IPS DF 4.7 (cell line): ENCODE measurements at regions not wholly inside any gene's neighbourhood (a gene's known extent, or its start where the extent isn't known, plus 50 kb on each side); places are given as distances from the start of the nearest gene placed in this dataset.

Experiments
- DNase-seq: peaks from one replicate; pipeline ENCODE4 v3.0.0-alpha.2; 2013; ENCODE audit warnings: low spot score; ENCODE audit errors: extremely low read depth

- no peak for DNase-seq
Observed at GRCh38 chr3:168591587-168591986, 495.9 kb upstream of the GOLIM4 start.

GRCh38 chr3:168589376-168589775 is 493.7 kb upstream of the GOLIM4 start:
- DNase-seq = no peak

- no peak for DNase-seq
Observed at GRCh38 chr3:168585544-168585943, 489.8 kb upstream of the GOLIM4 start.

DNA sequence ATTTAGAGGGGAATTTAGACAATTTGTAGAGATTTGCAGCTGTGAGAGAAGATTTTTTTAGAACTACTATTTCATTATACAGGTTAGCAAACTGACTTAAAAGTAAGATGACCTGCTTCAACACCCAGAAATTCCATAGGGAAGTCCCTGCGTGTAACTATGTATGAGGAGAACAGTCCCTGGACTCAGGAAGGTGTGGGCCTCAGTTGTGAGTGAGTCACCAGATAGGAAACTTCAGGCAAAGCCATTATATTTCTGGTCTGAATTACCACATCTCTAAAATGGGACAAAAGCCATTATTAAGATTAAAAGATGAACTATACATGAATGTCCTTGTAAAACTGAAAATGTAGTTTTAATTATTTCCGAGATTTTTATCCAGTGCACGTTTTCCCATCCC is 488.3 kb upstream of the GOLIM4 start:
- DNase-seq = no peak

- no peak for DNase-seq
Observed at GRCh38 chr3:168582503-168582902, 486.8 kb upstream of the GOLIM4 start.

GRCh38 chr3:168581771-168582225 is 486.1 kb upstream of the GOLIM4 start:
- DNase-seq = no peak

DNA sequence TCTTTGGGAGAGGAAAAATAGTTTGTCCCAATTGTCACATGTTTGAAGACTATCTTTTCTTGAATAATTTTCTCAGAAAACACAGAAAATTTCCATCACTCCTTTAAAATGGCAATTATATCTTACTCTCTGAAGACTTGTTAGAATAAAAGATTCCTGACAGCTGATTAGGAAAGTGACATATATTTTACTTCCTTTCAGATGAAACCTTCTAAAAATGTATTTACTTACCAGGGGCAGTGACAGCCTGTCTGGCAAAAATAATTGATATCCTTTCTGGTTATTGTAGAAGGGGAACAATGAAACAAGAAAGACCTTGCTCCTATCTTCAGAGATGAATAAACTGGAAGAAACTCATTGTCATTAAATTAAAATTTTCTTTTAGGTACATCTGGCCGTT is 483.3 kb upstream of the GOLIM4 start:
- no peak for DNase-seq

- DNase-seq = no peak
Observed at GRCh38 chr3:168575750-168576149, 480.0 kb upstream of the GOLIM4 start.

GRCh38 chr3:168574455-168575158 is 478.9 kb upstream of the GOLIM4 start:
- no peak for DNase-seq

GRCh38 chr3:168570404-168571155 is 474.9 kb upstream of the GOLIM4 start:
- DNase-seq = no peak

DNA sequence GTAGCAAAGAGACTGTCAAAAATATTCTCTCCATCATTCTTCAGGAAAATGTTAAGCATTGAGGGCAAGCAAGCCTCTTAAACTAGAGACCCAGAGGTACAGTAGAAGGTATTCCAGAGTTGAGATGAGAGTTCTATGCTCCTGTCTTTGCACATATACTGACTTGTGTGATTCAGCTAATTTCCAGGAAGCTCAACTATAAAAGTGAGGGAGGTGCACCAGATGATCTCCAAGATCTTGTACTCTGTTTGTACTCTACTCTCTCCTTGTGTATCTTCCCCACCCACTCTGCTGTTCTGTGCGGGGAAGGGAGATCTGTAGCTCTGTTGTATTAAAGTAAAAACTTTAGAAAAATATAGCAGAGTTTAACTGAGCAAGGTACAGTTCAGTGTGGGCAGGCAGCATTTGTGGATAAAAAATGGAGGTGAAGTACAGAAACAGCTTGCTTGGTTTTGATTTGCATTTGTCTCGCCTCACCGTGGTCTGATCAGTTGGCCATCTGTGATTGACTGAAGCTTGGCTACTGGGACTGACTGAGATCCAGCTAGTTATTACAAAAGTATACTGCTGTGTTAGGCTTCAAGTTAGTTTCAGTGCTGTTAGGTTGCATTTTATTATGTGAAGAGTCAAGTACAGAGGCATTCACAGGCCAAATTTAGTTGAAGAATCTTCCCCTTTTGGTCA is 463.1 kb upstream of the GOLIM4 start:
- DNase-seq = no peak

- DNase-seq = no peak
Observed at GRCh38 chr3:168552251-168552650, 456.5 kb upstream of the GOLIM4 start.

DNA sequence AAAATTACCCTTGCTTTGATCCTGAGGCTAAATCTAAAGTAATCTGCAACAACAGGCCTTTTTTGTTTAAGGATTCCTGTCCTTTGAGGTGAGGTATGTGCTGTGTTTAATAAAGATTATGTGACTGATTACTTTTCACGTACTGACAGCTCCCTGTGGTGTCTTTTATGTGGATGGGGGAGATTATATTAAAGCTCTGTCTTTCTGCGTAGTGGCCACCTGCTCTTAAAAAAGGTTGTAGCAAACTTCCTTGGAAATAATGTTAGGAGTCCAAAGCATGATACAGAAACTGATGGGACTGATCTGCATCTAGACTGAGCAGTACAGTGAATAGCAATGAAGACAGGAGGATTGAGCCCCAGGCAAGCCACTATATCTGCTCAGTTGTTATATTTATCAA is 453.0 kb upstream of the GOLIM4 start:
- no peak for DNase-seq

GRCh38 chr3:168546707-168547106 is 451.0 kb upstream of the GOLIM4 start:
- DNase-seq = no peak

- no peak for DNase-seq
Observed at GRCh38 chr3:168545591-168545990, 449.9 kb upstream of the GOLIM4 start.

DNA sequence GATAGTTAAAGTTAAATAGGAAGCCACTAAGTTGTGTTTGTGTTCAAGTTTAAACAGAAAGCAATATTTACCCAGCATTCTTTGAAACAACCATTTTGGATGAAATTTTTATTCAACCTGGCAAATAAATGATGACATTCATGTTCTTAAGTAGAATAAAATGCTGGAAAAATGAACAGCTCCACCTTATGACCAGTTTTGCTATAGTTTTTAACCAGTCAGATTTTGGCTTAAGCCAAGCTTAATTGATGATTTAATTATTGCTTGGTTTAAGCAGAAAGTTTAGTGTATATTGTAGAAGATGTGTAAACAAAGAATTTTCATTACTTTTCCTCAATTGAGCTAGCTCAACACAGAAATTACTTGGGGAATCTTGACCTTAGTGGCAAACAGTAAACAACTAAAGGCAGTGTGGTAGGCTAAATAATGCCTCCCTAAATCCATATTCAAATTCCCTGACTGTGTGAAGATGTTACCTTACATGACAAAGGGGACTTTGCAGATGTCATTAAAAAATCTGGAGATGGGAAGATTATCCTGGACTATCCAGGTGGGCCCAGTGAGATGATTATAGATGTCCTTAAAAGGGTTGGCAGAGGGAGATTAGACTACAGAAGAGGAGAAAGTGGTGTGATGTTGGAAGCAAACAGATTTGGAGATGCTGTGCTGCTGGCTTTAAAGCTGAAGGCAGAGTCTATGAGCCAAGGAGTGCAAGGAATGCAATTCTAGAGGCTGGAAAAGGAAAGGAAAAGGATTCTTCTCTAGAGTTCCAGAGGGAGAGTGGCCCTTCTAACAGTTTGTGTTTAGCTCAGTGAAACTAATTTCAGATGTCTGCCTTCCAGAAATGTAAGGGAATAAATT is 448.6 kb upstream of the GOLIM4 start:
- no peak for DNase-seq

DNA sequence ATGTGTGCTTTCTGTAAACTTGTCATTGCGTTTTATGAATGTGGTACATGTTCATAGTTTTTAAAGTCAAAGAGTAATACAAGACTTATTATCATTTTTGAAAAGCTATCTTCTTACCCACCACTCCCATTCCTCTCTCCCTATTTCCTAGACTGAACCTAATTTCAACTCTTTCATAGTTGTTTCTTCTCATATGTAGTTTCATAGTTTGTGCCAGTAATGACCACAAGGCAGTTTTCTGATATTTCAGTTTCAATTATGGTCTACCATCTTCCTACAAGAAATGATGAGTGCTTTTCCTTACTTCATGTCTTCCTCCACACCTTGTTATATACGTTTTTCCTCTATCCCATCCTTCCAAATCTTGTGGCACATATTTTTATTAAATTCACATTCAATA is 445.0 kb upstream of the GOLIM4 start:
- DNase-seq = no peak

GRCh38 chr3:168539909-168540308 is 444.2 kb upstream of the GOLIM4 start:
- no peak for DNase-seq

DNA sequence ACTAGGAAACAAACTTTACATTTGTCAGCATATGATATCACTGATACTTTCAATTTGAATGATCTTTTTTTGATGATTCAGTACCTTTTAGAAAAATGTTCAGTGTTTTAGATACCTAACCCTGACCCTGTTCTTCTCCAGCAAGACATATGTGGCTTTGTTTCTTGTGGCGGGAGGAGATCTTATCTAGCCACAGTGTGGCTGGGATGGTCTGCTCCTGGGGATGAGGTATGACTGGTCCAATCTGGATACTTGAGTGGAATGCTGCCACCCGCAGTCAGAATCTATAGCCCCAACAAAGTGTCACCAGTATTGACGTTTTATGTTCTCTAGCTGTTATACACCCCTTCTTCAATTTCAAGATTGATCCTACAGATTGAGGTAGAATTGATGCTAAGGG is 439.0 kb upstream of the GOLIM4 start:
- DNase-seq = no peak

DNA sequence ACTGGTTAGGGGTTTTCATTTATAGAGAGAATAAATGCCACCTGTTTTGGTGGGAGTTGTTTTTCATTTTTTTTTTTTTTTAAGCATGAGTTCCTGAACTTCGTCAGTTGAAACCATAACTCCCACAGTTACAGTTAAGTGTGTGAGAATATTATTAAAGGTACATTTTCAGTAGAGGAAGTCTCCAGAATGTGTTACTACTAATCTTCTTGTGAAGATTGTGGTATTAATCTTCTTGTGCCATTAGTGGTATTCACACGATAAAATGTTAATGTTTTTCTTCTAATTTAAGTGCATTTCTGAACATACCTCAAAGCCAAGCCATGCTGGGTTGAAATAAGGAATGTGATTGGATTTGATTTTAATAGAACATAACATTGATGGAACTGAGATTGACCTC is 437.9 kb upstream of the GOLIM4 start:
- no peak for DNase-seq

DNA sequence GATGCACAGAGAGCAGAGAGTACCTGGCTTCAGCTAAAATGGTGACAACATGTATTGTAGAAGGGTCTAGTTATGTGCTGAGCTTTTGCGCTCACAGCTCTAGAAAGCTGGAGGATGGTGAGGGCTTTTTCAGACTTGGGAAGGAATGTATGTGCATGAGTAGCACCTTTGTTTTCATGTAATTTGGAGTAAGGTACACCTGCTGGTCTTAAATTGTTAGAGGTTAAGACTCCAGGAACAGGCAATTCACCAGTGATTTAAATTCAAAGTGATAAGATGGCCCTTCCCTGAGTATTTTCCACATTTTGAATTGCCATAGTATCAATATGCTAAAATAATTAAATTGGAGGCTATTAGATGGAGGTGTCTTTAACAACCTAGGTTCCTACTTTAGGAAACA is 436.4 kb upstream of the GOLIM4 start:
- no peak for DNase-seq
